Anterior cingulate cortex (tissue), 58 donors: ENCODE measurements at regions not wholly inside any gene's neighbourhood (a gene's known extent, or its start where the extent isn't known, plus 50 kb on each side); places are given as distances from the start of the nearest gene placed in this dataset.
"Not testable (repeated sequence)": the region's sequence is repeated elsewhere in the genome, so short reads cannot be mapped to it uniquely, and the experiment has no call there.

Experiments
- DNase-seq, 58 donors: peaks; one replicate each; lab custom pipeline; 2025; lab: John Stamatoyannopoulos, UW

DNA sequence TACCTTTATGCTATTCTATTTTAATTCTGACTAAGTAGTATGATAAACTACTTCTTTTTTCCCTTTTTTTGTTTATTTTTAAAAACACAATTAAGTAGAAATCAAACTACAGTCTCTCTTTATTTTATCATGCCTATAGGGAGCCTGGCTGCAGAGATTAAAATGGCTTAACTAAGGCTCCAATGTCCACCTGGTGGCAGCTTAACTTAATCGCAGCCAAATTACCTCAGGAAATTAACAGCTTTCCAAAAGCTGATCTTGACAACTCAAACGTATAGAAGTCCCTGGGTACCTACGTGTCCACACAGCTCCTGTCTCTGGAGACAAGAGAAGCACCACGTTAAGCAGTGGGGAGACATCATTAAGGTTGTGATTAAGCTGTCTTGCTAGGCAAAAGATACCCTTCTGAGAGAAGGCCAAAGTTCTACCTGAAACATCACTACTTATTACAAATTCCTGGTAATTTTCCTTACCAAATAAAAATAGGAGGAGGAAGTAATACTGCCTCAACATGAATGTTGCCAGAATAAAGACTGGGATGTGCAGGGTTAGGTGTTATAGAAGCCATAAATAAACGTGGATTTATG is 63.2 kb upstream of the SNX19 start:
- DNase-seq: no peak

DNA sequence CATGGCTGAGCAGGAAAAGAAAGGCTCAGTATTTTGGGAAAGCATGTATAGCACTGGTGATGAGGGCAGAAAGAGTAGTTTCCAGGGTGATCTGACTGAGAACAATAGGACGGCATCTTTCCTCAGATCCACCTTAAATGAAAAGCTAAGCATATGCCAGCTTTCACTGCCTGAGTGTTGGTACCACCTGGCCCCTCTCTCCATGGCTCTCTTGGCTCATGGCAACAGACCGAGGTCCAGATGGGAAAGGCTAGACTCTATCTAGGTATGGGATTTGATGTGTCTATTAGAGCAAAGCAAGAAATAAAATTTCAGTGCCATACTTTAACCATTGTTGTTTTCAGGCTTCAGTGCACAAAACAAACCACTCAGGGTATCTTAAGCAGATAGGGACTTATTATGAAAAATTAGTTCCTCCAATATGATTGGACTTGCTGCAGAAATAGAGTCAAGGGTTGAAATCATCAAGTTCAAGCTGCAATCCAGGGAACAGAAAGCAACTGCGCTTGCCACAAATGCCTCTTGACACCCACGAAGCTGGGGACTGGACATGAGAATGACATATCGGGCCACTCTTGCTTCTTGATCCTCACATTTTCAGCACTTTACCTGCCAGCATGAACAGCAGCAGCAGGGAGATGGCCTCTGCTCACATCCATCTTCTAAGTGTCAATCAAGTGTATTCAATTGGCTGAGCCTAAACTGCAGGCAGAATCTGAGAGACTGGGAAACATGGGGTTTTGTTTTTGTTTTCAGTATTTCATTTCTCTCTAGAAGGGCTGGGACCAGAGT is 64.0 kb upstream of the SNX19 start:
- DNase-seq: no peak

DNA sequence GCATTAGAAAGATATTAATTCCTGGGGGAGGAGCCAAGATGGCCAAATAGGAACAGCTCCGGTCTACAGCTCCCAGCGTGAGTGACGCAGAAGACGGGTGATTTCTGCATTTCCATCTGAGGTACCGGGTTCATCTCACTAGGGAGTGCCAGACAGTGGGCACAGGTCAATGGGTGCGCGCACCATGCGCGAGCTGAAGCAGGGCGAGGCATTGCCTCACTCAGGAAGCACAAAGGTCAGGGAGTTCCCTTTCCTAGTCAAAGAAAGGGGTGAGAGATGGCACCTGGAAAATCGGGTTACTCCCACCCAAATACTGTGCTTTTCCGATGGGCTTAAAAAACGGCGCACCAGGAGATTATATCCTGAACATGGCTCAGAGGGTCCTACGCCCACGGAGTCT is 68.0 kb upstream of the SNX19 start:
- not testable (repeated sequence) for DNase-seq

DNA sequence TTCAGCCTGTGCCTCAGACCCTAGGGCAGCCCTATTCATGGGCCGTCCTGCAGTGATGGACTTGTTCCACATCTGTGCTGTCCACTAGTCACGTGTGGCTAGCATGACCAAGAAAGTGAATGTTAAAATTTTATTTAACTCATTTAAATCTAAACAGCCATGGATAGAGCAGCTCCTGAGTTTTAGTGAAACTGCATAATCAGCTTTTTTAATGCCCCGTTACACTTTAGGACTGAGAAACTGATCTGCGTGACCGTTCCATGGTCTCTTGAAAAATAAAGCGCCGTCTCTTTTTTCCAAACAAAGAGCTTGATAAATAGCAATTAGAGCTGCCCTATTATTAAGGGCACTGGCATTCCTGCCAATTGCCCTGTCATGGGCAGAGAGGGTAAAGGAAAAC is 76.5 kb upstream of the SNX19 start:
- DNase-seq: no peak

DNA sequence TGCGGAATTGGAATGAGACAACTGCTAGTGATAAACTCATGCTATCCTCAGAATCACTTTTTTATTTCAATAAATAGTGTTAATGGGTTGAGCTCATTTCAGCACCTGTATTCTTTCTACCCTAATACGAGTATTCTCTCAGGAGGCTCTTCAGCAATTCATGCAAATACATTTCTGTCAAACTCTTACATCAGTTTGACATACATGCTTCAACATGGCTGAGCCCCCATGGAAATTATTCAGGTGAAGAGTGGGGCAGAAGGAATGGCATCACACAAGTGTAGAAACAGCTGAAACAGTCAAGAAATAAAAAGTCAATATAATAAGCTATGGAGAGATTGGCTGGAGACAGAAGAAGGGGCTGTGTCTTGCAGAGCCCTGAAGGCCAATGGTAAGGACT is 77.8 kb upstream of the SNX19 start:
- DNase-seq: no peak

DNA sequence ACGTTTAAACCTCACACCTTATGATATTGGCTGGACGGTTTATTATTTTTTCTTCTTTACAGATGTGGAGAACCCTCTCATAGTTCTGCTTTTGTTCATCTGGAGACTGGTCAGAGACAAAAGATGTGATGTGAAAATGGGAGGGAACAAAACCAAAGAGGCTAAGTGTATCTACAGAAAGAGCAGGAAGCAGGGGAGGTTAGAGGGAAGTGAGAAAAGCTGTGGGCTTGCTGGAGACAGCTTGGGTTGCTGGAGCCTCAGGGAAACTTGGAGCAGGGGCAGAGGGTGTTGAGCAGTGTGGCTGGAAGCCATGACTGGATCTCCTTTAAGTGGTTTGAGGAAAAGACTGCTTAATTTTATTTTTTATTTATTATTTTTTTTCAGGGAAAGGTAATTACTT is 79.0 kb upstream of the SNX19 start:
- peak in 3 of 58 donors; percentile 1 to 4 (median 2) for DNase-seq

DNA sequence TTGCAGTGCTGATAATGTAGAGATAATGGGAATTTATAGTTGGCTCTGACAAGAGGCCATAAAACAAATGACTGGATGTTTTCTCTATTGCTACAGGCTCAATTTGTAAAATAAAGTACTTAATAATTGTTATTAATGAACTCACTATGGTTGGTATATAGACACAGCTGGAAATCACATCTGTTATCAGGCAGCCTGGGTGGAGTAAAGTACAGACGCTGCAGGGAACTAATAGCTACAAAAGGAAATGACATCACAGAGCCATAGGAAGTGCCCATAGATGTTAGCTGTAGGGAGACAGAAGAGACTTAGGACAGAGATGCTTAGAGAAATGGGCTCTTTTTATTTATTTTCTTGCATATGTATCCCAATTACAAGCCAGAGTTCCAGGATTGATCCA is 81.0 kb upstream of the SNX19 start:
- DNase-seq: no peak

DNA sequence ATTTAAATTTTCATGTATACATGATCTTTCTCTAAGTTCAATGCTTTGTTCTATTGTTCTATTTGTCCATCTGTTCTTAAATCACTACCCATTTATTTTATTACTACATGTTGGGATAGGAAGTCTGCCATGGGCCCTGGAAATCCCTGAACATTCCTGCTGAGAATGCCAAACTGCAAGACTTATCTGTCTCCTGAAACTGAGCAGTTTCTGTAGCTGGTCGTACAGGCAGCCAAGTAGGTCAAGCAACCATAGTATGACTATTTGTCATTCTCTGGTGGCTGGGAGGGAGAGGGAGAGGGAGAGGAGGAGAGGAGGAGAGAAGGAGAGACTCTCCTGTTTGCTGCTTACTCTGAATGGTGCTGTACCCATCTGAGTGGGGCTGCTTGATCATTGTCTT is 82.8 kb upstream of the SNX19 start:
- DNase-seq: no peak

DNA sequence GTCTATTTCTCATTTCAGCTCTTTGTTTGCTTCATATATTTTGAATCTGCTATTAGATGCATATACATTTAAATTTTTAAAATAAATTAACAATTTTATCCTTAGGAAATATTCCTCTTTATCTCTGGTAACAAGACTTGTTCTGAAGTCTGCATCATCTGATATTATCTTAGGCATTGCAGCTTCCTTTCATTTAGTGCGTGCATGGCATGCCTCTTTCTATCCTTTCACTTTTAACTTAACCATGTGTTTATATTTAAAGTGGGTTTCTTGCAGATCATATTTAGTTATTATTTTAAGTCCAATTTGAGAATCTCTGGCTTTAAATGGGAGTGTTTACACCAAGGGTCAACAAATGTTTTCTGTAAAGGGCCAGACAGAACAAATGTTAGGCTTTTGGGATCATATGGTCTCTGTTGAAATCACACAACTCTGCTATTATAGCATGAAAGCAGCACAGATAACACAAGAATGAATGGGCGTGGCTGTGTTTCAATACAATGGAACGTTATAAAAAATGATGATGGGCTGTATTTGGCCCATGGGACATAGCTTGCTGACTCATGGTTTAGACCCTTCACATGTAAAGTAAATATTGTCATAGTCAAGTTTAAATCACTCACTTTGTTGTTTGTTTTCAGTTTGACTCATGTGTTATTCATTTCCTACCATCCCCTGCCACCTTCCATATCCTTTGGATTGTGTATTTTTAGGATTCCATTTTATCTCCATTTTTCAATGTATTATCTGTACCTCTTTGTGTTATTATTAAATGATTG is 83.9 kb upstream of the SNX19 start:
- no peak for DNase-seq

DNA sequence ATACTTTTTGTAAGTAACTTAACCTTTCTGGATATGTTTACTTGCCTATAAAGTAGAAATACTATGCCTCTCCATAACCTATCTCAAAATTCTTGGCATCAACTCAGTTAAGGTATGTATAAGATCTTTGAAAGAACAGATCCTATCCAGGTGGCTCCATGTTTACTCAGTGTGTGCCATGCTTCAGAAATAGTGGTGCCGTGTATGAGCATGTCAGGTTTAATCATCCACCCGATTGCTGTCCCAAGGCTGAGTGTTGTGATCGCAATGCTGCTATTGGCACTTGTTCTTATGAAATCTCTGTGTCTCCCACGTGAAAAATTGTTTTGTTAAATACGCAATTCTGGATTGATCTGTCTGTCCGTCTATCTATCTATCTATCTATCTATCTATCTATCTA is 85.9 kb upstream of the SNX19 start:
- DNase-seq: no peak

DNA sequence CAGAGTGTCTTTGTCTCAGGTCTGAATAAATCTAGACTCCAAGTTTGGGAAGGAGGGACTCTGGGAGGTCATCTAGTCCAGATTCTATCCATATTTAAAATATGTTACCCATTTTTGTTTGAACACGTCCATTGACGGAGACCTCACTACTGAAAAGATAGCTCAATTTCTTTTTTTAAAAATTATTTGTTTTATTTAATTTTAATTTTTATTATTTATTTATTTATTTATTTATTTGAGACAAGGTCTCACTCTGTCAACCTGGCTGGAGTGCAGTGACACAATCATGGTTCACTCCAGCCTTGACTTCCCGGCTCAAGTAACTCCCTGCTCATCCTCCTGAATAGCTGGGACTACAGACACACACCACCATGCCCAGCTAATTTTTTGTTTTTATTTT is 89.5 kb upstream of the SNX19 start:
- DNase-seq: no peak

DNA sequence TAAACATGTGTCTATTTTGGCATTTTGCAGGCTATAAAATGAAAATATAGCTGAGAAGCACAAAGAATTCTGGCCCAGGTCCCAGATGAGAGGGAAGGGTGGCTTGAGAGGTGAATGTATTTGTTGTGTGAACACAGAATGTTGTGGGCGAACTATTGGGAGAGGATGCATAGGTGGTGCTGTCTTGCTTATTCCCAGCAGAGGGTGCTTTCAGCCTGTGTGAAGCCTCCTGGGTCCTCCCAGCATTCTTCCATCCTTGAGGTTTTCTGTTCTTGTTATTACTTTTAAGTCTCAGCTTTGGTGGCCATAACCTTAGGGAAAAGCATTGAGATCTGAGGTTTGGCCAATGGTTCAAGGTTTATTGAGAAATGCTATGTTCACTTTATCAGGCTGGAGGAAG is 108.7 kb upstream of the SNX19 start:
- peak in 12 of 58 donors; percentile 1 to 53 (median 6) for DNase-seq

DNA sequence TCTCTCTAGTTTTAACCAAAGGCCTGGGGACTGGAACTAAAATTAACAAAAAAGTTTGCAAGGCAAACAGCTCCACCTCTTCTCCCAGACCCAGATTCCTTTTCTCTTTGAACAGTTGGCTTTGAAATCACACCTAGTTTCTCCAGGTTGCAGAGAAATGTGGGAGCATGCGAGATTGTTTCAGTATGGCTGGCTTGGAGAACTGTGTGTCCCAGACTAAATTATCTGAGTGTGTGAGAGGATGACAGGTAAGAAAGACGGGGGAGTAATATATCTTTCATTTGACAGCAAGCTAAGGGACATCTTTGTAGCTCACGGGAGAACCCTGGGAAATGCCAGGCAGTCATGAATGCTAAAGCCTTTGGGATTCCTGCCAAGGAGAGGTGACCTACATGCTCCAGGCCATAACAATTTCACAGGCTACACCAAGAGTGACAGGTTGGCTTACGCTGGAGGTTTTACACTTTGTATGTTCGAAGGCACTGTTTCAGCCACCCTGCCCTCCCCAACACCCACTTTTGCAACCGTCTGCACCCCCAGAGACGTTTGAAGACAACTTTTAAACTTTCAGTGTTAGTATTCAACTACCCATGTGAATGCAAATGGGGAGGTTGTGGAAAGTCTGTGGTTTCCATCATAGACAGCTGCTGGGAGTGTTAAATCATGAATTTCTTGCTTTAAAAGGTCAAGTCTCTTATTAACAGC is 109.3 kb upstream of the SNX19 start:
- DNase-seq: no peak

DNA sequence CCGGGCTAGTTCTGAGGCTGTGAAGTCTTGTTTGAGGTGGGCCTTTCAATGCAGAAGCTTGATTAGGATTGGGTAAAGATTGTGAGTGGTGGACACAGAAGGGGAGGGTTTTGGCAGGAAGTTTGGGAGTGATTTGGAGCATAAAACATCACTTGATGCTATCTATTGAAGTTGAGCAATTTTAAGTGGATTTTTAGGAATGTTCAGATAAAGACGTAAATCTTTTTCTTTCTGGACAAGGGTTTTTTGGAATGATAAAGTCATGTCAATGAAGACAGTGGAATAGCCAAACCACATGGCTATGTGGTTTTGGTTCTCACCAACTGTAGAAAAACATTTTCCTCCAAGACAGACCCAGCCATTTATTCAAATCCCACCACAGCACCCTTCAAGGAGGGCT is 111.2 kb upstream of the SNX19 start:
- no peak for DNase-seq

DNA sequence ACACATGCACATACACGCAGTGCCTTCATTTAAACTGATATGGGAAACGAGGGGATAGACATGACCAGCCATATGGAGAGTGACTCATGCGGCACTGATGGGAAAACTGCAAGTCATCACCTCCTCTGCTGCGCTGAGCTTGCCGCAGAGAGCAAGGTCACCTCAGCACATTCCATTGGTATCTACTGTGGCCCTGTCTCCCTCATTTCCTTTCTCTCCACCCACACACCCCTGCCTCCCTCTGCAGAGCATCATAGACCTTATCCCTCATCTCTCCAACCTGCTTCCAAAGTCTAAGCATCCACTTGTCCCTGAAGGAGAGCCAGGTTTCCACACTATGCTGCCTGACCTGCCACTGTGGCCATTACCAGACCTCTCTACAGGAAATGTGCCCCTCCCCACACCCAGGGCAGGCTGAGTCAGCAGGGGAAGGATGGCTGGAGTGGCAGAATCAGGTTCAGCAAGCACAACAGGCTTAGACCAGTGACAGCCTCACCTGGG is 116.9 kb upstream of the SNX19 start:
- peak in 2 of 58 donors; percentile 6 to 15 for DNase-seq

DNA sequence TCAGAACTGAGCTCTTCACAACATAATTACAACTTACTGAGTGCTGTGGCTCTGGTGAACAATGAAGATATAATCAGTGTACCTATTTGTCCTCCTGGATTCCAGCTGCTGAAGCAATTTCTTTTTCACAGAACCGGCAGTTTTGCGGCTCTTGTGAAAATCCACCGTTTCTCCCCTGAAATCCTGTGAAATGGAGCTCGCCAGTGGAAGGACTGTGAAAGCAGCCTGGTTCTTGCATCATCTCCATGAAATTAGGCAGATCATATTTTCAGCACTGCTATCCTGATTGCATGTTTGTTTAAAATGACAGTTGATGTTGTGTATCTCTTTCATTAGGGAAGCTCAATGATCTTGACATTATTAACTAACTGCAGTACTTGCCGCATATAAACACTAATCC is 120.2 kb upstream of the SNX19 start:
- no peak for DNase-seq

DNA sequence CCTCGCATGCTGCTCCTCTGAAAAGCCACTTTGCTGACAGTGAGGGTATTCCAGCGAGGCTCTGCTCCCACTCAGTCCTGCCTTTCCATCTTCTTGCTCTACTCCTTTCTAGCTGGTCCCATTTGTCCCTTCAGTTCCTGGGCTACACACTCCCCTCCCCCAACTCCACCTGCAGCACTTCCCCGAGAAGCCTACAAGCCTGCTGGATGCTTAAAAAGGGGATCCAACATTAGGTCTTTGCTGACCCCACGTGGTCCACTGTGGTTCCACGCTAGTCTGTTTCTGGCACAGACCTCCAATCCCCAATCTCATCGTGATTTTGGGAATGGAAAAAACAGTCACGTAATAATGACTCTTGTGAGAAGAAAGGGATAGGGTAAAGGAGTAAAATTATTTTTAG is 121.6 kb upstream of the SNX19 start:
- DNase-seq: no peak

DNA sequence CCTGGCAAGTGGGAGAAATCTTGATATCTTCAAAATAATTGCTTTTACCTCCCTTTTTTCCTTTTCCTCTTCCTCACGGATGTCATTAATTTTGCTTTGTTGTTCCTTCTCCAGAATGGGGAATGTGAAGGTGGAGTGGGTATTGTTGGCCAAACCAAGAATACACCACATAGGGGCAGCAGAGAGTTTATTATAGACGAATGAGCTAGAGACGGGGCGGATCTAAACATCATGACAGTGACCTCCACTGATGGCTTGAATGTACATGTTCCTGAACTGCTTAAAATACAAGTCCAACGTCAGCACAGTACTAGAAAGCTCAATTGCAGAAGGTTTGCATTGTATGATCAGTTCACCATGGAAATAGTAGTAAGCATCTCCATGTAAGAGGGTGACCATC is 122.3 kb upstream of the SNX19 start:
- no peak for DNase-seq

DNA sequence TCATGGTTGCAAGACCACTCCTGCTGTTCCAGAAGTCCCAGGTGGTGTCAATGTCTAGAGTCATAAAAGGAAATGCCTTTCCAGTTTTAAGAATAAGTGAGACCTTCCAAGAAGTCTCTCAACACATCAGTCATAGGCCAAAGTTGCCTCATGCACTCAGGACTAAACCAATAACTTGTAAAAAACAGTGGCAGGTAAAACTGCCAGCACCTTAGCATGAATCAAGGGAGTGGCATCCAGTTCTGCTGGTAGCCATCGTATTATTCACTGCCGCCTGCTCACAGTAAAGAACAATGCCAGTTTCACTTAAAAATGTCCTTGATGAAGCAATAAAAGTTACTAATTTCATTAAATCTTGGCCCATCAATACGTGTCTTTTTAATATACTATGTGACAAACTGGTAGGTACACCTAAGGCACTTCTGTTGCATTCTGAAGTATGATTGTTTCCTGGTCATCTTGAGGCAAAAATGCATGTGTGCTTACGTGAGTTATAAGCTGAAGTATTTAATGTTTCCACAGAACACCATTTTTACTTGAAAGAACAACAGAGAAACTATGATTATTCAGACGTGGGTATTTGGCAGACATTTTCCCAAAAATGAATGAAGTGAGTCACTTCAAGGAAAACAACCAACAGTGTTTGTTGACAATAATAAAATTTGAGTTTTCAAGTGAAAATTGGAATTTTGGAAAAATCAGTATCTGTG is 125.2 kb upstream of the SNX19 start:
- DNase-seq: no peak

DNA sequence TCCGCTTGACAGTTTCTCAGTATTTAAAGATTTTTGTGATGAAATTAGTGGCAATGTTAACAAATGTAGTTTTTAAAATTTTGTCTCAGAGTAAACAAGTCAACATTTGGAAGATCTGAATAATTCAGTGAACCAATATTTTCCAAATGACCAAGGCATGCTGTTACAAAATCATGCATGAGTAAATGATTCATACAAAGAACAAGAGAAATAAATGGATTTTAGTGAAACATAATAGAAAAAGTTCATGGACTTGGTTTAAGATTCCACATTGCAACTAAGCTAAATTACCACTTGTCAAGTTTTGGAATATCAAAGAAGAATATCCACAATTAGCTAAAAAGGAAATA is 125.7 kb upstream of the SNX19 start:
- no peak for DNase-seq
